ENCODE measurements at regions not wholly inside any gene's neighbourhood (a gene's known extent, or its start where the extent isn't known, plus 50 kb on each side); places are given as distances from the start of the nearest gene placed in this dataset.
"Not testable (repeated sequence)": the region's sequence is repeated elsewhere in the genome, so short reads cannot be mapped to it uniquely, and the experiment has no call there.

DNA sequence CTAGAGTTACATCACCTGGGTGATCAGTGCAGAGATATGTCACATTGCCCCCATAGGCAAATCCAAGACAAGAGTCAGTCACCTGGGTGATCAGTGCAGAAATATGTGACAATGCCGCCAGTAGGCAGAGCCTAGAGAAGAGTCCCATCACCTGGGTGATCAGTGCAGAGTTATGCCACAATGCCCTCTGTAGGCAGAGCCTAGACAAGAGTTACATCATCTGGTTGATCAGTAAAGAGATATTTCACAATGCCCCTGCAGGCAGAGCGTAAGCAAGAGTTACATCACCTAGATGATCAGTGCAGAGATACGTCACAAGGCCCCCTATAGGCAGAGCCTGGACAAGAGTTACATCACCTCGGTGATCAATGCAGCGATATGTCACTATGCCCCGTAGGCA is 63.3 kb upstream of the FRG2B start:
- not testable (repeated sequence) for H3K36me3 Mint-ChIP-seq (ENCODE audit: insufficient read depth); H3K4me1 Mint-ChIP-seq (ENCODE audit: low read depth); H3K9me3 Mint-ChIP-seq; DNase-seq; ATAC-seq; H3K27me3 Mint-ChIP-seq (ENCODE audit: low read depth); H3K4me3 Mint-ChIP-seq

DNA sequence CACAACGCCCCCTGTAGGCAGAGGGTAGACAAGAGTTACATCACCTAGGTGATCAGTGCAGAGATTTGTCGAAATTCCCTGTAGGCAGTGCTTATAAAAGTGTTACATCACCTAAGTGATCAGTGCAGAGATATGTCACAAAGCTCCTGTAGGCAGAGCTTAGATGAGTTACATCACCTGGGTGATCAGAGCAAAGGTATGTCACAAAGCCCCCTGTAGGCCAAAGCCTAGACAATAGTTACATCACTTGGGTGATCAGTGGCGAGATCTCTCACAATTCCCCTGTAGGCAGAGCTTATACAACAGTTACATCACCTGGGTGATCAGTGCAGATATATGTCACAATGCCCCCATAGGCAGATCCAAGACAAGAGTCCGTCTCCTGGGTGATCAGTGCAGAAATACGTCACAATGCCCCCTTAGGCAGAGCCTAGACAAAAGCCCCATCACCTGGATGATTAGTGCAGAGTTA is 61.9 kb upstream of the FRG2B start:
- H3K36me3 Mint-ChIP-seq (ENCODE audit: insufficient read depth); H3K4me1 Mint-ChIP-seq (ENCODE audit: low read depth); H3K4me3 Mint-ChIP-seq; DNase-seq; H3K9me3 Mint-ChIP-seq; H3K27me3 Mint-ChIP-seq (ENCODE audit: low read depth): not testable (repeated sequence)
- ATAC-seq: peak; percentile 41 to 44

DNA sequence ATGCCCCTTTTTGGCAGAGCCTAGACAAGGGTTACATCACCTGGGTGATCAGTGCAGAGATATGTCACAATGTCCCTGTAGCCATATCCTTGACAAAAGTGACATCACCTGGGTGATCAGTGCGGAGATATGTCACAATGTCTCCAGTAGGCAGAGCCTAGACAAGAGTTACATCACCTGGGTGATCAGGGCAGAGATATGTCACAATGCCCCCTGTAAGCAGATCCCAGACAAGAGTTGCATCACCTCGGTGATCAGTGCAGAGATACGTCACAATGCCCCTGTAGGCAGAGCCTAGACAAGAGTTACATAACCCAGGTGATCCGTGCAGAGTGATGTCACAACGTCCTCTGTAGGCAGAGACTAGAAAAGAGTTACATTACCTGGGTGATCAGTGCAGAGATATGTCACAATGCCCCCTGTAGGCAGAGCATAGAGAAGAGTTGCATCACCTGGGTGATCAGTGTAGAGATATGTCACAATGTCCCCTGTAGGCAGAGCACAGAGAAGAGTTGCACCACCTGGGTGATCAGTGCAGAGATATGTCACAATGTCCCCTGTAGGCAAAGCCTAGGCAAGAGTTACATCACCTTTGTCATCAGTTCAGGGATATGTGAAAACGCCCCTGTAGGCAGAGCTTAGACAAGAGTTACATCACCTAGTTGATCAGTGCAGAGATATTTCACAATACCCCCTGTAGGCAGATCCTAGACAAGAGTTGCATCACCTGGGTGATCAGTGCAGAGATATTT is 61.3 kb upstream of the FRG2B start:
- H3K27me3 Mint-ChIP-seq (ENCODE audit: low read depth); H3K4me1 Mint-ChIP-seq (ENCODE audit: low read depth); DNase-seq; H3K4me3 Mint-ChIP-seq; H3K36me3 Mint-ChIP-seq (ENCODE audit: insufficient read depth); H3K9me3 Mint-ChIP-seq: not testable (repeated sequence)
- ATAC-seq: peak; percentile 51 to 59

DNA sequence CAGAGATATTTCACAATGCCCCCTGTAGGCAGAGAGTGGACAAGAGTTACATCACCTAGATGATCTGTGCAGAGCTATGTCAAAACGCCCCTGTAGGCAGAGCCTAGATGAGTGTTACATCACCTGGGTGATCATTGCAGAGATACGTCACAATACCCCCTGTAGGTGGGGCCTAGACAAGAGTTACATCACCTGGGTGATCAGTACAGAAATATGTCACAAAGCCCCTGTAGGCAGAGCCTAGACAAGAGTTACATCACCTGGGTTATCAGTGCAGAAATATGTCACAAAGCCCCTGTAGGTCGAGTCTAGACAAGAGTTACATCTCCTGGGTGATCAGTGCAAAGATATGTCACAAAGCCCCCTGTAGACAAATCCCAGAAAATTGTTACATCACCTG is 60.4 kb upstream of the FRG2B start:
- not testable (repeated sequence) for H3K36me3 Mint-ChIP-seq (ENCODE audit: insufficient read depth); H3K9me3 Mint-ChIP-seq; H3K4me1 Mint-ChIP-seq (ENCODE audit: low read depth); H3K4me3 Mint-ChIP-seq; DNase-seq; H3K27me3 Mint-ChIP-seq (ENCODE audit: low read depth)
- peak in 1 of 2 donors; percentile 13 for ATAC-seq
